SK-N-MC (cell line): ENCODE measurements at regions not wholly inside any gene's neighbourhood (a gene's known extent, or its start where the extent isn't known, plus 50 kb on each side); places are given as distances from the start of the nearest gene placed in this dataset.

ENCODE experiments used
- EZH2 ChIP-seq: fragments of 200-600 bp; sonication (generic); IDR thresholded peaks from one replicate; pipeline ENCODE4 v1.6.1; 2017; ENCODE audit warnings: antibody characterized with exemption
- POLR2AphosphoS5 ChIP-seq: IDR thresholded peaks from 2 replicates; pipeline ENCODE4 v1.6.1; 2012; ENCODE audit warnings: mild to moderate bottlenecking, low read depth, low read length, borderline replicate concordance

- TF ChIP-seq POLR2AphosphoS5 (no peak), EZH2 (no peak)
Observed at GRCh38 chr3:187919048-187919447, 173.8 kb upstream of the BCL6 start.
